GM12891 (cell line): ENCODE measurements at regions not wholly inside any gene's neighbourhood (a gene's known extent, or its start where the extent isn't known, plus 50 kb on each side); places are given as distances from the start of the nearest gene placed in this dataset.

Experiments
- POLR2A ChIP-seq: IDR thresholded peaks from 2 replicates; pipeline ENCODE4 v1.6.1; 2011; ENCODE audit warnings: low read depth, low read length, control low read depth
- POLR2AphosphoS5 ChIP-seq: IDR thresholded peaks from 2 replicates; pipeline ENCODE4 v1.6.1; 2011; ENCODE audit warnings: low read depth, low read length, control low read depth
- SPI1 ChIP-seq: IDR thresholded peaks from 2 replicates; pipeline ENCODE4 v1.6.1; 2011; ENCODE audit warnings: low read depth, low read length, control low read depth
- TAF1 ChIP-seq: IDR thresholded peaks from 2 replicates; pipeline ENCODE4 v1.6.1; 2011; ENCODE audit warnings: low read depth, low read length, control low read depth

- TF ChIP-seq POLR2A (no peak), TAF1 (no peak), POLR2AphosphoS5 (no peak), SPI1 (no peak)
Measured at GRCh38 chr12:34625116-34625515, 602.8 kb downstream of the ALG10 start.
